Forelimb muscle (tissue), 1 donor: ENCODE measurements at regions not wholly inside any gene's neighbourhood (a gene's known extent, or its start where the extent isn't known, plus 50 kb on each side); places are given as distances from the start of the nearest gene placed in this dataset.
"Not testable (repeated sequence)": the region's sequence is repeated elsewhere in the genome, so short reads cannot be mapped to it uniquely, and the experiment has no call there.

ENCODE experiments used
- DNase-seq: peaks from one replicate; pipeline ENCODE4 v3.0.0-alpha.2; 2013; ENCODE audit warnings: low read depth

- not testable (repeated sequence) for DNase-seq
Observed at GRCh38 chr9:29104166-29104565, 1530.9 kb upstream of the C9orf72 start.

GRCh38 chr9:29118555-29118954 lies 1545.3 kb upstream of the C9orf72 start:
- no peak for DNase-seq

- no peak for DNase-seq
Observed at GRCh38 chr9:29126783-29127182, 1553.5 kb upstream of the C9orf72 start.

GRCh38 chr9:29129763-29130162 lies 1556.5 kb upstream of the C9orf72 start:
- DNase-seq = no peak

- no peak for DNase-seq
Observed at GRCh38 chr9:29144476-29144875, 1571.2 kb upstream of the C9orf72 start.

GRCh38 chr9:29150606-29151005 lies 1577.3 kb upstream of the C9orf72 start:
- no peak for DNase-seq

- DNase-seq = no peak
Observed at GRCh38 chr9:29160763-29161353, 1587.6 kb upstream of the C9orf72 start.

GRCh38 chr9:29174136-29174535 lies 1600.9 kb upstream of the C9orf72 start:
- no peak for DNase-seq

- DNase-seq = no peak
Observed at GRCh38 chr9:29176231-29176630, 1603.0 kb upstream of the C9orf72 start.

GRCh38 chr9:29176786-29177185 lies 1603.5 kb upstream of the C9orf72 start:
- DNase-seq = no peak

- no peak for DNase-seq
Observed at GRCh38 chr9:29183971-29184370, 1610.7 kb upstream of the C9orf72 start.

GRCh38 chr9:29188771-29189170 lies 1615.5 kb upstream of the C9orf72 start:
- not testable (repeated sequence) for DNase-seq

- DNase-seq = not testable (repeated sequence)
Observed at GRCh38 chr9:29189221-29189620, 1615.9 kb upstream of the C9orf72 start.

- DNase-seq = no peak
Observed at GRCh38 chr9:29198861-29199260, 1625.6 kb upstream of the C9orf72 start.

- no peak for DNase-seq
Observed at GRCh38 chr9:29199975-29200374, 1626.7 kb upstream of the C9orf72 start.

GRCh38 chr9:29200650-29201049 lies 1627.4 kb upstream of the C9orf72 start:
- no peak for DNase-seq

GRCh38 chr9:29203244-29203930 lies 1630.1 kb upstream of the C9orf72 start:
- DNase-seq = no peak

- DNase-seq = no peak
Observed at GRCh38 chr9:29208670-29209069, 1635.4 kb upstream of the C9orf72 start.

- no peak for DNase-seq
Observed at GRCh38 chr9:29209748-29210291, 1636.5 kb upstream of the C9orf72 start.

GRCh38 chr9:29211003-29211579 lies 1637.8 kb upstream of the C9orf72 start:
- no peak for DNase-seq

GRCh38 chr9:29211580-29212396 lies 1638.5 kb upstream of the C9orf72 start:
- DNase-seq = no peak
